ENCODE measurements at regions not wholly inside any gene's neighbourhood (a gene's known extent, or its start where the extent isn't known, plus 50 kb on each side); places are given as distances from the start of the nearest gene placed in this dataset.
"Not testable (repeated sequence)": the region's sequence is repeated elsewhere in the genome, so short reads cannot be mapped to it uniquely, and the experiment has no call there.

DNA sequence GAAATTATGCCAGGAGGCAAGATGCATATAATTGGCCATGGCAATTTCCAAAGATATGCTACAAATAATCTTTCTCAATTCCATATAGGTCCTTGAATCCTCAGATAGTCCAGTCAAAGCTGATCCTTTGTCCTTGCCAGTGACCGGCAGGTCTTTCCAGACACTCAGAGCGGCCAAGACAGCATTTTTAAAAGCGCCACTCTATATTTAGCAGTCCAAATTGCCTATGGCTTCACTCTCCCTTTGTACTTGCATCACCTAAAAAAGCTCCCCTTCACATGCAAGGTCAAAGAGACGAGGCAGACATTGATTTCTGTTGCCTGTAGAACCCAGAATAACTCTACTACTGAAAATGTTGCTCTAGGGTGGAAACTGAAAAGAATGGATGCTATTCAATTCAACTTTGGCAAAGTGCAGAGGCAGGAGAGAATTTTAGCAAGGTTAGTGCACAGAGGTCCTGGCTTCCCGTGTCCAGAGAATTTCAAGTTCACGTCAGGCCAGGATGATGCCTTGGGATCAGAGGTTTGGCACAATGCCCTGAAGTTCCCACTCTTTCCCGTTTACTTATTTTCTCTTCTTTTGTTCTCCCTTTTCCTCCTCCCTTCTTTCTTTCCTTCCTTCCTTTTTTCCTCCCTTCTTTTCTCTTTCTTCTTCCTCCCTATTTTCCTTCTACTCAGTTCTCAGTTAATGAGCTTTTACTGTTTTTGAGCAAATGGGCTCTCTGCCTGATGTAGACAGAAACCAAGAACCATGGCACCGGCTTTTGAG, 108.5 kb downstream of the KCNK1 start:
- DNase-seq, result no peak

- no peak for DNase-seq
These were observed 109.5 kb downstream of the KCNK1 start for GRCh38 chr1:233723387-233723786.

- DNase-seq, result not testable (repeated sequence)
These were observed 110.3 kb downstream of the KCNK1 start for GRCh38 chr1:233724131-233724631.

DNA sequence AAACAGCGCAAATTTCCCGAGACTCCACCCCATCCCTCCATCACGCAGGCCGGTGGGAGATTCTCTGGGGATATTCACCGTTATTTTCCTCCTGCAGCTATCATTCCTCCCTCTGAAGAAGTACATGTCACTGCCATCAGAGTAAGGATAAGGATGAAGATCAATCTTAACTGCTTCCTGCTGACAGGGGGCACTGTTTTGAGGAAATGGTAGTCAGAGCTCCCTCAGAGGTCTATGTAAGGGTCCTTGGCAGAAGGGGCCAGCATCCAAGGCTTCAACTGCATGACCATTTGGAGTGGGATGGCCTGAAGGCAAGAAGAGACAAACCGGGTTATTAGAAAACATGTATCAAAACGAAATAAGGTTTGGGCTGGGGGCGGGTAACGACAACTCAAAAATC, 111.5 kb downstream of the KCNK1 start:
- no peak for DNase-seq

DNA sequence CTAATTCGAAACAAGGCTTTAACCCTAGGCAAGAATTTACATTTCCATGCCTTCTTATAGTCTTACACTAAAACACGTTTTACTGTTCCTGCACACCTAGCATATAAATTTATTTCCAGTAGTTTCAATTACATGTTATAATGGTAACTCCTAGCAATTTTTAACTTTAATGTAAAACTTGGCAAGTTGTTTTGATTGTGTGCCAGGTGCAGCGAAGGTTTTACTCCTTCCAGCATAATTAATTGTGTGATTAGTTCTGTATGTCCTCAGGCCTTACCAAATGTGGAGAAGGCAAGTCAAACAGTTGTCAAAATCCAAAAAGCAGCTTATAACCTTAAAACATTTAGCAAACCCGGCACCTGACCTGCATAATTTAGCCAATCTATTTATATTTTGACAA, 114.8 kb downstream of the KCNK1 start:
- no peak for DNase-seq

- no peak for DNase-seq
These were observed 116.5 kb downstream of the KCNK1 start for GRCh38 chr1:233730380-233730779.

- no peak for DNase-seq
These were observed 116.9 kb downstream of the KCNK1 start for GRCh38 chr1:233730809-233731208.

DNA sequence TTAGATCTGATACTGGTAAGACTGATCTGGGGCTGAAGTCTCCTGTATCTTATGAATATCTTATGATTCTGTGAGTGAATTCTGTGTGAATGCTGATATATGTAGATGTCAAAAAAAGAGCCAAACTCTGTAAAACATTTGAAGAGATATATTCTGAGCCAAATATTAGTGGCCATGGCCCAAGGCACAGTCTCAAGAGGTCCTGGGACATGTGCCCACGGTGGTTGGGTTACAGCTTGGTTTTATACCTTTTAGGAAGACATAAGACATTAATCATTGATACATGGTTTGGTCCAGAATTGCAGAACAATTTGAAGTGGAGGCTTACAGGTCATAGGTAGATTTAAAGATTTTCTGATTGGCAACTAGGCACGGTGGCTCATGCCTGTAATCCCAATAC, 118.3 kb downstream of the KCNK1 start:
- DNase-seq, result no peak

DNA sequence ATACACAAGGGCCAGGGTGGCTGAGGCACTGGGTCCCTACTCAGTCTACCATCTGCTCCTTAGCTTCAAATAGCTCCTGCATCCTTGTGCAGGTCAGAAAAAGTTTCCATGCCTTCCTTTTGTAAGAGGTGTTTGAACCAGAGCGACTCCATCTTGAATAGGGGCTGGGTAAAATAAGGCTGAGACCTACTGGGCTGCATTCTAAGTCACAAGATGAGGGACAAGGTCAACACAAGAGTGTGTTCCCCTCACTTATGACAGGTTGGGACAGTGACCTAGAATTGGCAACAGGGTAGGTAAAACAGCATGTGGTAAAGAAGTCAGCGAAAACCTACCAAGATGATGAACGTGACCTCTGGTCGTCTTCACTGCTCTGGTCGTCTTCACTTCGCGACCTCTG, 120.5 kb downstream of the KCNK1 start:
- DNase-seq, result no peak

DNA sequence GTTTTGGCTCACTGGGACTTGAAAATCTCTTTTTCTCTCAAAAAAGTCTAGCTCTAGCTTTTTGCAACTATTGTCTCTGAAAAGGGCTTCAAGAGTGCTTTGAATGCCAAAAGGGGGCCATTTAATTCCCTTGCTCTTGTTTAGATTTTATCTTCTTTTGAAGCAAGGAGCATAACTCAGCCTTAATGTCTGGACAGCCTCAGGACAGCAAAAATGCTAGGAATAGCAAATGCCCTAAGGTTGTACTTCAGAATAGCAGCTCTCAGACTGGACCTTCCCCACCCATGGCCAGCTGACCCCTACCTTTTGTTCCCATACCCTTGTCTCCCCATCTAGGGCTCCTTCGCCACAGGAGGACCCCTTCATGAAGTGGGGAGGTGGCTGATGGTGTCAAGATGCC, 121.4 kb downstream of the KCNK1 start:
- DNase-seq, result no peak

- DNase-seq, result no peak
These were observed 121.9 kb downstream of the KCNK1 start for GRCh38 chr1:233735847-233736246.

GRCh38 chr1:233737341-233737740, 123.4 kb downstream of the KCNK1 start:
- no peak for DNase-seq

DNA sequence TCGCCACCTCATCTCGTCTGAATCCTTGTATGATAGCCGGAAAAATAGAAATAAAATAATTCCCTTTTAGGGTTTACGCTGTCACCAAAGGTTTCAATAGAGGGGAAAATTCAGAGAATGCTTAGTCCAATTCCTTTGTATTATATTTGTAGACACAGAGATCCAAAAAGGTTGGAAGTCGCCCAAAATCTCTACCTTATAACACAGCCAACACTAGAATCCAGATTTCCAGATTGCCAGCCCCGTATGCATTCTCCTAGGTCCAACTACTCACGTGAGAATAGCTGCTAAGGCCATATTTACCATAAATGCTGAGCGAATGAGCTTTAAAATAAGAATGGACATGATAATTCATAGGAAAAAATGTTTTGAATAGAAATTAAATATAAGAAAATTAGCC, 124.5 kb downstream of the KCNK1 start:
- DNase-seq, result no peak

DNA sequence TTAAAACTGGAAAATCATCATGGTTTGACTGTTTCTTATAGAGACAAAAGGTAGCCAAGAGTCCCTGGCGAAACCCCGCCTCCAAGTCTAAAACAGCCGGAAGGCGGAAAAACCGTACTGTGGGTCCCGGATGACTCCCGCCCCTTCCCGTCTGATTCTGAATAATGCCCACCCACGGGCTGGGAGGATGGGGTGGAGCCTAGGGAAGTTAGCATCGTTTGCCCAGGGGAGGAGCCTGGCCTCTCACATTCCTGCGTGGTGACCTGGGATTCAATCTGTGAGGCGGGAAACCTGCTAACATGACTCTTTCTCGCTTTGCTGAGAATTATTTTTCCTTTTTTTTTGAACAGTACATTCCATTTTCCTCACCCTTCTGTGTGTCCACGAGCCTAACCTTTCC, 124.9 kb downstream of the KCNK1 start:
- DNase-seq, result no peak

- DNase-seq, result no peak
These were observed 131.0 kb downstream of the KCNK1 start for GRCh38 chr1:233744779-233745513.

DNA sequence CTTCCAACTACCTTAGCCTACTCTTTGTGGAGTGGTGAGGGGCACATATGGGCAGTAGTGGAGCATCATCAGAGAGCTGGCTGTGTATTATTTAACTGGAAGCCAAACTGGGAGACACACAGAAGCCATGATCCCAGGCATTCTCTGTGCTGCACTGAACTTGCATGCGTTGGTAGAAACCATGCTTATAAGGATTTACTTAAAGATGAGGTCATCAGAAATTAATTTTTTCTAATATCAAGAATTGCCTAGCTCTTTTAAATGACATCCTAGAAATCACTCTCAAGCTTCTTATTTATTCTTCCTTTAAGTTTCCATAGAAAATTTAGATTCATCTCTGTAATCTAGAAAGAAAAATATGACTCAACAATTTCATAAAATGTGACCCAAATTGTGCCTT, 136.2 kb downstream of the KCNK1 start:
- no peak for DNase-seq

- DNase-seq, result no peak
These were observed 144.8 kb upstream of the SLC35F3 start for GRCh38 chr1:233759665-233760064.

GRCh38 chr1:233764304-233764703, 140.2 kb upstream of the SLC35F3 start:
- not testable (repeated sequence) for DNase-seq

DNA sequence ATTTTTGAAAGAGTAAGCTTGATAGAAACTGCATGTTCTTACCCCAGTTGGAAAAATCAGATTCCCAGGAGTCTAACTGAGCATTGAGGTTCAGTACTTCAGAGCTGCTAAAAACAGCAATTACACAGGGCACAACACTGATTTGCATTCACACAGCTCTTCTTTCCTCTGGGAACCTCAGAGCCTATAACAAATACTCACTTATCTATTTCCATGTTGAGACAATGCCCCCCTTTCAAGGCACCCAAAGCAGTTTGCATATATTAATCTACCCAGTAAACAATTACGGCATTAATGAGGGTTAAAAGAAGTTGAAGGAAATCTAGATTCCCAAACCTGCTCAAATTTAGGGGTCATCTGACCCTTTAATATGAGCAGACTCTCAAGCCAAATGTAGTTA, 126.9 kb upstream of the SLC35F3 start:
- no peak for DNase-seq

- DNase-seq, result no peak
These were observed 124.4 kb upstream of the SLC35F3 start for GRCh38 chr1:233780049-233780448.

- DNase-seq, result no peak
These were observed 121.4 kb upstream of the SLC35F3 start for GRCh38 chr1:233782937-233783586.

- DNase-seq, result no peak
These were observed 116.9 kb upstream of the SLC35F3 start for GRCh38 chr1:233787599-233787998.

DNA sequence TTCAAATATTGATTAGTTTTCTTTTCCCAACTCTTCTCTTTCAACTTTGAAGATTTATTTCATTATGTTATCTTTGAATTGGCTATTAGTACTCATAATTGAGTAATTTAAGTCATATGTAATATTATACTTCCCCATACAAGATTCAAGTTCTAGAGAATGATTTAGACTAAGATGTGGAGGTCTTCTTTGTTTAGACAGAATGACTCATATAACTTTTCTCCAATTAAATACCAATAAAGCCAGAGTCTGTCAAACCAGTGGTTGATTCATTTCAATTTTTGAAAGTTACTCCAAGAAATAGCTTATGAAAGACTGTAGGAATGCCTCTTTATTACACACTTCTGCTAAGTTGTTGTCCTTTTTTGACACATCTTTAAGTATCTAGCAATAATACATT, 115.8 kb upstream of the SLC35F3 start:
- no peak for DNase-seq

- no peak for DNase-seq
These were observed 114.4 kb upstream of the SLC35F3 start for GRCh38 chr1:233790121-233790520.

Data from SIG-M5 (cell line).